ENCODE measurements at regions not wholly inside any gene's neighbourhood (a gene's known extent, or its start where the extent isn't known, plus 50 kb on each side); places are given as distances from the start of the nearest gene placed in this dataset.

- Histone ChIP-seq H3K27ac (ENCODE audit: low read depth, low read length) (no peak overlapping the region), H3K4me3 (ENCODE audit: low read length) (no peak overlapping the region), H3K36me3 (ENCODE audit: control insufficient read depth, insufficient read depth, low read length) (no peaks in the 10 kb centered on the region), H3K4me1 (ENCODE audit: control insufficient read depth, insufficient read depth, low read length) (no peaks in the 10 kb centered on the region), H3K9ac (ENCODE audit: extremely low read depth, low read length, poor library complexity, severe bottlenecking) (no peak overlapping the region), H3K27me3 (ENCODE audit: control insufficient read depth, insufficient read depth, low read length, poor library complexity, severe bottlenecking) (no peaks in the 10 kb centered on the region), H3K9me3 (ENCODE audit: control insufficient read depth, low read length) (peaks cover 2% of the 10 kb centered on the region)
- no peak for TF ChIP-seq CTCF (conservative IDR thresholded peaks at IDR 0.05)
- H3K36me3 Mint-ChIP-seq (ENCODE audit: low read depth): no peaks in the 10 kb centered on the region
- no peak overlapping the region for H3K4me3 Mint-ChIP-seq
- DNase-seq: no peak
- no peaks in the 10 kb centered on the region for H3K9me3 Mint-ChIP-seq
- WGBS, 2 experiments (ENCODE audit: insufficient coverage in 1 of 2, insufficient read length in 1 of 2): 77 to 80% methylated on average over 4 of the region's 5 CpGs
- no peak overlapping the region for H3K27ac Mint-ChIP-seq
- H3K4me1 Mint-ChIP-seq: no peaks in the 10 kb centered on the region
- H3K27me3 Mint-ChIP-seq (ENCODE audit: insufficient read depth): no peaks in the 10 kb centered on the region
These were observed 1187.8 kb downstream of the CDH9 start for GRCh38 chr5:25850581-25850980.

- Histone ChIP-seq H3K36me3 (ENCODE audit: control insufficient read depth, insufficient read depth, low read length) (no peaks in the 10 kb centered on the region), H3K27me3 (ENCODE audit: control insufficient read depth, insufficient read depth, low read length, poor library complexity, severe bottlenecking) (no peaks in the 10 kb centered on the region), H3K9ac (ENCODE audit: extremely low read depth, low read length, poor library complexity, severe bottlenecking) (no peak overlapping the region), H3K4me1 (ENCODE audit: control insufficient read depth, insufficient read depth, low read length) (no peaks in the 10 kb centered on the region), H3K4me3 (ENCODE audit: low read length) (no peak overlapping the region), H3K9me3 (ENCODE audit: control insufficient read depth, low read length) (peaks cover 8% of the 10 kb centered on the region), H3K27ac (ENCODE audit: low read depth, low read length) (no peak overlapping the region)
- Mint-ChIP-seq H3K4me1 (no peaks in the 10 kb centered on the region), H3K36me3 (ENCODE audit: low read depth) (no peaks in the 10 kb centered on the region), H3K4me3 (no peak overlapping the region), H3K27ac (no peak overlapping the region), H3K9me3 (no peaks in the 10 kb centered on the region), H3K27me3 (ENCODE audit: insufficient read depth) (no peaks in the 10 kb centered on the region)
- no peak for DNase-seq
- TF ChIP-seq CTCF (conservative IDR thresholded peaks at IDR 0.05): no peak
- WGBS, 2 experiments (ENCODE audit: insufficient coverage in 1 of 2, insufficient read length in 1 of 2): 100% methylated on average over 1 of the region's 2 CpGs; no CpG with 5 or more reads in 1 of the 2 experiments
These were observed 1189.1 kb downstream of the CDH9 start for GRCh38 chr5:25849270-25849669.

- H3K27ac Mint-ChIP-seq: no peak overlapping the region
- H3K4me1 ChIP-seq (ENCODE audit: control insufficient read depth, insufficient read depth, low read length): peaks cover 9% of the 10 kb centered on the region
- peaks cover 14% of the 10 kb centered on the region for H3K4me1 Mint-ChIP-seq
- H3K36me3 Mint-ChIP-seq (ENCODE audit: low read depth): peaks cover 2% of the 10 kb centered on the region
- H3K27me3 Mint-ChIP-seq (ENCODE audit: insufficient read depth): no peaks in the 10 kb centered on the region
- peaks cover 5% of the 10 kb centered on the region for H3K9me3 ChIP-seq (ENCODE audit: control insufficient read depth, low read length)
- no peak overlapping the region for H3K4me3 Mint-ChIP-seq
- H3K27me3 ChIP-seq (ENCODE audit: control insufficient read depth, insufficient read depth, low read length, poor library complexity, severe bottlenecking): no peaks in the 10 kb centered on the region
- TF ChIP-seq CTCF (conservative IDR thresholded peaks at IDR 0.05): no peak
- WGBS, 2 experiments (ENCODE audit: insufficient coverage in 1 of 2, insufficient read length in 1 of 2): 98% methylated on average over 22 of the region's 22 CpGs; no CpG with 5 or more reads in 1 of the 2 experiments
- H3K9ac ChIP-seq (ENCODE audit: extremely low read depth, low read length, poor library complexity, severe bottlenecking): no peak overlapping the region
- no peak overlapping the region for H3K27ac ChIP-seq (ENCODE audit: low read depth, low read length)
- no peaks in the 10 kb centered on the region for H3K36me3 ChIP-seq (ENCODE audit: control insufficient read depth, insufficient read depth, low read length)
- H3K9me3 Mint-ChIP-seq: peaks cover 24% of the 10 kb centered on the region
- no peak overlapping the region for H3K4me3 ChIP-seq (ENCODE audit: low read length)
- DNase-seq: no peak
These were observed 1178.6 kb upstream of the CDH10 start for GRCh38 chr5:25823330-25823873.

Data from endodermal cell (in vitro differentiated cells).